GM21360 (cell line): ENCODE measurements at regions not wholly inside any gene's neighbourhood (a gene's known extent, or its start where the extent isn't known, plus 50 kb on each side); places are given as distances from the start of the nearest gene placed in this dataset.

Experiments used
- ATAC-seq: cut with Tn5 transposase; IDR thresholded peaks from one replicate; pipeline ENCODE4 v1.9.1; 2021; ENCODE audit warnings: mild to moderate bottlenecking, moderate library complexity; ENCODE audit not compliant: unreplicated experiment

DNA sequence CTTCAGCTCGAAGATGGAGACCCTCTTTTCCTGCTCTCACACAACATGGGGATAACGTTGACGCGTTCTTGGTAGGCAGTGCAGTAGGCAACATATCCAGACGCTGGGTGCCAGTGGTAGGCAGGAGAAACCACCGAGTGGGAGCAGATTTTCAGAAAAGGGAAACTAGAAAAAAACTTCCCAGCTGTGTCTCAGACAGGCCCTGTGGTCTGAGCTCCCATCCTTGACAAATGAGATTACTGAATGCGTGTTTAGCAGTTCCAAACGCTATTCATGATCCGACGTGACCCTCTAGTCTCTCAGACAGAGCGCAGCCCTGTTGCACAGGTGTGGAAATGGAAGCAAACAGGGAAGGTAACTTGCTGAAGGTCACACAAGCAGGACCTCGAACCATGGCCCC, 83.9 kb upstream of the DUSP22 start:
- ATAC-seq, result no peak

GRCh38 chr6:208938-209337, 83.3 kb upstream of the DUSP22 start:
- no peak for ATAC-seq

DNA sequence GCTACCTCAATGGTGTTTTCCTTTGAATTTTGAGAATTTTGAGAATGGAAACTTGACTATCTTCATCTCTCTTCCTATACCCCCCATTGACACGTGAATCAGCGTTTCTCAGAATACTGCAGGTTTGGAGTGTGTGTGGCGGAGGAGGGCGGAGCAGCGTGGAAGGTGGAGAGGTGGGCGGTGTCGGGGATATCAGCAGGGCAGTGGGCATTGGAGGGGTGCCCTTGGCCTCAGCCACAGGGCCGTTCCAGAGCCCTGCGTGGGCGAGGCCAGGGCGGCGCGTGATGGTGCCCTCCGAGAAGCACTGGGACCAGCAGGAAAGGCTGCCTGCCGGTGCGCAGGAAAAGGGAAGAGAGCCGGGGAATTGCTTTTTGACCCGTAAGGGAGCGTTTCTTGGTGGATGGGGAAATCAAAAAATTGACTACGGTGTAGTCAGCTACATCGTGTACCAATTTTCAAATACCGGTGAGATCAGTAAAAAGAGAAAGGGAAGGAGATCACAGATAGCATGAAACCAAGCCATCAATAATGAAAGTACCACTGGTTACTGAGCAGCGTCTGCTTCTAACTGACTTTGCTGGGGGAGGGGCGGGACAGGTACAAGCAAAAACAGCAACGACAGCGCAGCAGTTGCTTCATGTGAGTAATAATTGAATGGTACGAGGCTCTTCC, 82.7 kb upstream of the DUSP22 start:
- ATAC-seq, result peak; percentile 55

DNA sequence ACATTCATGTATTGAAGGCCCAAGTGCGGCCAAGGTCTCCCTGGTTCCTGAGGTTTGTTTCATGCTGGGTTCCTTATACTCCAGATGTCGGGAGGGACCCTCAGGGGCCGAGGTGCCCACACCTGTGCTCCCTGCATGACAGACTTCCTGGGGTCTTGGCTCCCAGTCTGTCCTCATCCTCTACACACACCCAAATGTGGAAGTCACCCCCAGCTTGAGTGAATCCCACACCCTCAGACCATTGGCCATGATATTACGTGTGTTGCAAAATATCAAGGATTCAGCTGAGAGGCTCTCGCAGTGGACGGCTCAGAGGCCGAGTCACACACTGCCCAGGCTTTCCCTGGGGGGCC, 82.2 kb upstream of the DUSP22 start:
- no peak for ATAC-seq

GRCh38 chr6:210778-211374, 81.4 kb upstream of the DUSP22 start:
- no peak for ATAC-seq

- no peak for ATAC-seq
These were observed 80.3 kb upstream of the DUSP22 start for GRCh38 chr6:211871-212497.

DNA sequence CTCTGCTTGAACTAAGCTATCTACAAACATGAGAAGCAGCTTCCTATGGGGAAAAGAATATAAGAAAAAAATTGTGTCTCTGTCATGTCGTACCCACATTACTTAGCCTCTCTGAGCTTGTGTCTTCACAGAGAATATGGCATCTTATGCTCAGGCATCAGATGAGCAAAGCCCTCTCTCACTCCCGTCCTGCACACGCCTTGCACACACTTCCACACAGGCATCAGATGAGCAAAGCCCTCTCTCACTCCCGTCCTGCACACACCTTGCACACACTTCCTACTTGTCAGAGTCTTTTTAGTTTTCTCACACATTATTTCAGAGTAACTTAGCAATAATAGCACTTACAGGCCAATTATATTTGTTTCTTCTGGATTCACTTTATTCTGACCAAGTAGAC, 79.0 kb upstream of the DUSP22 start:
- ATAC-seq, result no peak

- ATAC-seq, result no peak
These were observed 77.9 kb upstream of the DUSP22 start for GRCh38 chr6:214428-214827.

DNA sequence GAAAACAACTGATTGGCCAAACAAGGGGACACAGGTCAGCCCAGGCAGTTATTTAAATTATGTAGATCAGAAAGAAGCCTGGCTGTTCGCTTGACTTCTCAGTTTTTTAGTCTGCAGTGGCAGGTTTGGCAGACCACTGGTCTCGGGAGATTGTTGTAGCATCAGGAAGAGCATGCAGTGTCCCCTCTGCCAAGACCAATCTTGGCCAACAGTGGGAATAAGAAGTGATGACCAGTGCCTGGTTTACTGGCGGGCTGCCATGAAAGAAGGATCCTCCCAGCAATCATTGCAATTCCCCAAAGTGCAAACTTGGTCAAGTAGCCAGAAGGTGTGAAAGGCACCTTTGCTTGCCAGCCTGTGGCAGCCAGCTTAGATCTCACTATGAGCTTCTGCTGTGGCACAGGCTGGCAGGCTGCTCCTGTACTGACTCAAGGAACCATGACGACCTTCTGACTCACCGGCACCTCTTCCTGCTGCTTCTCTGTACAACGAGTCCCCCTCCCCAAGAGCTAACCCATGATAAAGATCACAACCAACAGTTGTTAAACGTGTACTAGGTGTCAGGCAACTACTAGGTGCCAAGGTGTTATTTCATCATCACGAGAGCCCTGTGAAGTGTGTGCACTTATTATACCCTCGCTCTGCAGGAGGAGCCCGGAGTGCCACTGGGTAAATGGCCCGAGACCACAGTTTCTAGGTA, 76.8 kb upstream of the DUSP22 start:
- no peak for ATAC-seq

DNA sequence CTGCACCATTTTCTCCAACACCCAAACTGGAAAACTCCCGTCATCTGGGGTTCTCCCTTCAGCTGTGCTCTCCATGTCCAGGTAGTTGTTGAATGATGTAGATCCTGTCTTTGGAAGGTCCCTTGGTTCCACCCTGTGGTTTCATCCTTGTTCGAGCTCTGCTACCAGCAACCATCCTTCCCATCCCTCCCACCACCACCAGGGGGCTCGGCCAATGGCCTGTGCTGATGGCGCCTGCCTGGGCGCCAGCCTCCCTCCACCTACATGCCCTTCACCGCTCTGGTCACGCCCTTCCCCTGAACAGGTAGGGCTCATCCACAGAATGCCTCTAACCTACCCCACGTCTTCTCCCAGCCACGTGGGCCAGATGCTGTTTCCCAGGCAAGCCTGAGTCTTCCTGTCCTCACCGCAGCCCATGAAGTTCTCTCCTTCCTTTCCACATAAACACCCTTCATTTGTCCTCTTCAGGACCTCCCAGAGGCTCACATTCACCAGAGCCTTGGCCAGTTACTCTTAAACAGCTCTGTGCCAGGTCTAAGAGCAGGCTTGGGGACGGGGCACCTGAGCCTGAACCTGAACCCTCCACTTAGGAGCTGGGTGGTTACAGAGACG, 75.1 kb upstream of the DUSP22 start:
- no peak for ATAC-seq

DNA sequence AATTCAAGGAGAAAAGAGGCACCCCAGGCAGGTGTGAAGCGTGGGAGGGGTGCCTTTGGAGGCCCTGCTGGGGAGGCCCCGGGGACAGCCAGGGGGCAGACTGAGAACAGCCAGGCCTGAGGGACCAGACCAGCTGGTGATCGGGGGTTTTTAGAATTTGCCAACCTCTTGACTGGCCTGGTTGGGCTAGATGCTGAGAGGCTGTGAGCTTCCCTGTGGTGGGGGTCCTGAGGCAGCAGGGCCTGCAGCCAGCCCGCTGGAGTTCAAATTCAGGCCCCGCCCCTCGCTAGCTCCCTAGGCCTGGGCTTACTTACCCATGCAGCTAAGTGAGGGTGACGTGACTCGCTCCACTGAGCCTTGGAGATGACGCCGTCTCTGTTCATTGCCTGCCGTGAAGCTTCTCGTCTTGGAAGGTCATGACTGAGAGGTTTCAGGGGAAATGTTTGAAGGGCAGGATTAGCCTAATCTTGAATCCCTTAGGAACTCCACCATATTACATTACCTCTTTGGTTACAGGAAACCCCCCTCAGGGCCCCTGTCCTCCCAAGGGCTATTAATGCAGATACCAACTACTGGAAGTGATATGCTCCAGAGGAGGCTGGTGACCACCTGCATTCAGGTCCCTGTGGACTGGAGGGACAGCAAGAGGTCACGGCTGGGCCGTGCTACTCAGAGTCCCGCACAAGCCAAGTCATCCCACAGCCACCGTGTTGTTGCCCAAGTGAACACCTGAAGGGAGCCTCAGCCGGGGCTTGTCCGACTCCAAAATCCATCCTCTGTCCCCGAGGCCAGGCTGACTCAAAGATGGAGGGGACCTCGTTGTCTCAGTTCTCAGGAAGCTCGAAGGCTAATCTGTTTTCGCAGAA, 73.9 kb upstream of the DUSP22 start:
- peak; percentile 49 for ATAC-seq

DNA sequence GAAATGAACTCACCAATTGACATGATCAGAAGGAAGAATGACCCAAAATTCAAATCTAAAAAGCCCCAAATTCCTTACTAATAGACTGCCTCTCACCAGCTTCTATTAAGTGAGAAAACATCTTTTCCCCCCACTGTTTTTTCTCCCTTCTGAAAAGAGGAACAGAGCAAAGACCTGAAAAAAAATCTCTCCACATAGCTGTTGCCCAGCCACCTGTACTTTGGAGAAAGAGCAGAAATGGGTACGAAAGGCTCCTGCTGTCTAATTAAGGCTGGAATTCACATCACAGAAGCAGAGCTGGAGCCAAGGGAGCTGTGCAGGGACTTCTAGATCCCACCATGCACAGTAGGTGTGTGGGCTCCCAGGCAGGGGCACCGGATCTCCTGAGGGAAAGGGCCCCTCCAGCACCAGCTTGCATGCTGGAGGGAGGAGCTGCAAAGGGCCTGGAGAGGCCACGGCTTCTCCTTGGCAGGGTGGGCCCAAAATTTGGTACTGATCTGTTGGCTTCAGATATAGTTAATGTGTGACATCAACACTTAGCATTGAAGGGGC, 73.2 kb upstream of the DUSP22 start:
- no peak for ATAC-seq

GRCh38 chr6:219641-220198, 72.6 kb upstream of the DUSP22 start:
- ATAC-seq, result no peak

DNA sequence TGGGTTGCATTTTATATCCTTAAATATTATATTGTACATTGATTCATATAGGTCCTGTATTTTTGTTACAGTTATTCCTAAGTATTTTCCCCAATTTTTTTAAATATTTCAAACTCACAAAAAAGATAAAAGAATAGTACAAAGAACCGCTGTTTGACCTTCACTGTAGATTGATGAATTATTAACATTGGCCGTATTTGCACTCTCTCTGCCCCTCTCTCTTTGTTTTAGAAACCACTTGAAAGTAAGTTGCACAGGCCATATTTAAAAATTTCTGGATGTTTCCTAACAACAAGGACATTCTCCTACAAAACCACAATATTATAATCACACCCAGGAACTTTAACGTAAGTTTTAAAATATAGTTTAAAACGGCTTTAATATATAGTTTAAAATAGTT, 72.0 kb upstream of the DUSP22 start:
- ATAC-seq, result no peak

- ATAC-seq, result no peak
These were observed 71.4 kb upstream of the DUSP22 start for GRCh38 chr6:220721-221475.

- no peak for ATAC-seq
These were observed 70.5 kb upstream of the DUSP22 start for GRCh38 chr6:221531-222349.

- no peak for ATAC-seq
These were observed 69.8 kb upstream of the DUSP22 start for GRCh38 chr6:222468-222867.

GRCh38 chr6:223136-223535, 69.2 kb upstream of the DUSP22 start:
- ATAC-seq, result no peak
